HG03196 (cell line): ENCODE measurements at regions not wholly inside any gene's neighbourhood (a gene's known extent, or its start where the extent isn't known, plus 50 kb on each side); places are given as distances from the start of the nearest gene placed in this dataset.

Experiments used
- ATAC-seq: cut with Tn5 transposase; IDR thresholded peaks from one replicate; pipeline ENCODE4 v1.9.1; 2021; ENCODE audit not compliant: unreplicated experiment

GRCh38 chr3:82054849-82055248, 293.4 kb upstream of the GBE1 start:
- no peak for ATAC-seq

DNA sequence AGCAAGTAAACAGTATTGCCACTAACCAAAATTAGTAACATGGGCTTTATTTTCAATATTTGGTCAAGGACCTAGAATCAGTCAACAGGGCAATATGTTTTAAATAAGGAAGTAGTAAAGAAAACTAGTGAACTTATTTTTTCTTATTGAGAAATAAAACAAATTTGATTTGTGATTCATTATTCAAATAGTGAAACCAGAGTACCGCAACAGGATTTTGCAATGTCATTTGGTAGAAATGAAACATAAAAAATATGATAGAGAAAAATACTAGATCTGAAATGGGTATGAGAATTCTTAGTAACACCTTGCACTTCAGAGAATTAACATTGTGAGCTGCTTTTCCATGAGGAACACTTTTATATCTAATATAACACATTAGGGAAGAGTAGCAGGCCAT, 291.8 kb upstream of the GBE1 start:
- no peak for ATAC-seq

DNA sequence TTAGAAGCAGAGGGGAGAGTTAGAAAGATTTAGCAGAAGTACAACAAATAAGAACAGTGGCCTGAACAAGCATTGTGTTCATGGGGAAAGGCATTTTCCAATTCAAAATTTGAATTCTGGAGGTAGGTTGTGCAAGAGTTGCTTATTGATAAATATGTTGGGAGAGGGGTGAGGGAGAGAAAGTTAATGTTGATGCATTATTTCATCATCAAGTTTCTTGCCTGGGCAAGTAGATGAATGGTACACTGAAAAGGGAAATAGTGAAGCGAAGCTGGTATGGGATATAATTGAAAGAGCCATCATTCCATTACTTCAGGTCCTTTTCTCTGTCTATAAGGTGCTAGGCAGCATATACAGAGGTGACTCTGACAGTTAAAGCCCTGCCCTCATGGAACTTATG, 288.9 kb upstream of the GBE1 start:
- ATAC-seq: no peak

- ATAC-seq: no peak
Observed at GRCh38 chr3:82048711-82049110, 287.3 kb upstream of the GBE1 start.

DNA sequence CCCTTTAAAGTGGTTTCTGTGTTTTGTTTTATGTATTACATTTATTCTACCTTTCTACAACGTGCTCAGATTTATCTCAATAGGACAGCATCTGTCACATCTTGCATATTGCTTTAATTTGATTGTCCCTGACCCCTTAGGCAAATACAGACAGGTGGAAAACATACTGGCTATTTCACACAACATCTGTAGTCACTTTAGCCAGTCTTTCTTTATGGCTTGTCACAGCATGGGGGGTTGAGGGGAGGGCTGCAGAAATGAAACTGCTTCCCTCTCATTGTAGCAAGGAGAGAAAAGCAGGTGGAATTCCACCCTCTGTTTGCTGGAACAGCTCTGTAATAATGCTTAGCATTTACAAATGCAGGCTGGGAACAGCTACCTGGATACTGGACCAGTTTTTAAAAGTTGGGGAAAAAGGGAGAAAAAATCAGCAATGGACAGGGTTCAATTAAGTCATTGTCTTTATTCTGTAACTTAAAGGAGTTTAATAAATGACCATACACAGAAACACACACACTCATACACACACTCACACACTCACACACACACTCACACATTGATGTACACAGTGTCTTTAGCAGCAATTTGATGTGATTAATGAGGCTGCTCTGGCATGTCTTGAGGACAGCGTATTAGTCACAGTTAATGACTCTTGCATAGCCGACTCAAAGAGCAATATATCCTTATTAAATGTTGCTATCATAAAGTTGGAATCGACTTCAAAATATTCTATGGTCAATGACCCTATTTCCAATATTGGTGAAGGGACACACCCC, 283.7 kb upstream of the GBE1 start:
- no peak for ATAC-seq

DNA sequence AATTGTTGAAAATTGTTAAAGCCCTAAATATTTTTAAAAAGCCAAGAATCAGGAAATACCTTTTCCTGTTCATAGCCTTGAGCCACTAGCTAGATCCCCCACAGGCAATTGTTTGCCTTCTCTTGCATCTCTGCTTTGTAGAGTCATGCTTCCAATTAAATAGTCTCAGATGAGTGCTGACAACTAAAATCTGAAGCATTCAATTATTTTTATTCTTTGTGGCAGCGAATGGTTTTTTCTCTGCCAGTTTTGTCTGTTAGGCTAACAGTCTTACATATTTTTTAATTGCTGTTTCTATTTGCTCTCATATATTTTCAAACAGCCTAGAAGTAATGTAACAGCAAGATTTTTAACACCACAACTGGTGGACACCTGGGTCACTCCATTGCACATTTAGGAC, 277.1 kb upstream of the GBE1 start:
- no peak for ATAC-seq

DNA sequence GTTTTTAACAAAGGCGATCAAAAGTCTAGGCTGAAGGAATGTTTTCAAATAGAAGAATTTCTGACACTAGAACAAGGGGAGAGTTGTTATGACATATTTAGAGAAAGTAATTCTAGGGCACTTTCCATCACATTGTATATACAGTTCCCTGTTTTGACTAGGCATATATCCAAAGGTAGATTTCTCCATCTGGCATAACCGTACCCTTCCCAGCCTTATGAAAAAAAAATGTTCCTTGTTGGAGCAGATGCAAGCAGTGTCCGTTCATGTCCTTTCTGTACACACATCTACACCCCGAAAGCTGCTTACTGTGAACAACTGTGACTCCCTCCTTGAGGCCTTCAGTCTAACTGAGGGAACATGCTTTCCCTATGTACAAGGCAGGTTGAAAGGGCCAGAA, 271.7 kb upstream of the GBE1 start:
- ATAC-seq: no peak

DNA sequence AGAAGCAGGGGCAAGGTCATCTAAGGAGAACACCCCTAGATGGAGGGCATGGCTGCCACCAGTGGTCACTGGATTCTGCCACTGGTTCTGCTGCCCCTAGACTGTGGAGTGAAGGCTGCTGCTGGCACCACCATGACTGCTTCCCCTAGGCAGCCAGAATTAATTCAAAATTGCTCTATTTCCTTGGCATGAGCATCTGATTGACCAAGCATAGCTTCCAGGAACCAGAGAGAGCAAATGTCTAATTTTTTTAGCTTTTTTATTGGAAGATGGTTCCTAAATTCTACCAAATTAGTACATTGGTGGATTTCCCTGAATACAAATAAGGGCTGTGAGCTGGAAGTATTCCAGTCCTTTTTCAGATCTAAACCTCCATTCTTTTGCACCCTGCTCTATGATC, 270.2 kb upstream of the GBE1 start:
- no peak for ATAC-seq

- no peak for ATAC-seq
Observed at GRCh38 chr3:82030916-82031315, 269.5 kb upstream of the GBE1 start.

DNA sequence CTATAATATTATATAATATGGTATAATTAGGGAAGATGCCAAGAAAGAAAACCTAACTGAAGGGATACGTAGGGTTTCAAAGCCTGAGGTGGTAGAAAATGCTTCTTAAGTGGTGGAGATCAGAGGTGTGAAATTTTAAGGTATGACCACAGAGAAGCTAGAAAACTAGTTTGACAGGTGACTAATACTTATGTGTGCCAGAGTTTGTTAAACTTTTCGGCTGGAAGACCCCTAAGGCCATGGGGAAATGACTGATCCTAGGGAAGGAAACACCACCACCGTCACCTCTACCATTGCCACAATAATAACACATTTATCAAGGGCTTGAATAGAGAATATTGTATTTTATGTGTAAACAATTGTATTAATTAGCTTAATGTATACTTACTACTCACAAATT, 261.4 kb upstream of the GBE1 start:
- no peak for ATAC-seq

DNA sequence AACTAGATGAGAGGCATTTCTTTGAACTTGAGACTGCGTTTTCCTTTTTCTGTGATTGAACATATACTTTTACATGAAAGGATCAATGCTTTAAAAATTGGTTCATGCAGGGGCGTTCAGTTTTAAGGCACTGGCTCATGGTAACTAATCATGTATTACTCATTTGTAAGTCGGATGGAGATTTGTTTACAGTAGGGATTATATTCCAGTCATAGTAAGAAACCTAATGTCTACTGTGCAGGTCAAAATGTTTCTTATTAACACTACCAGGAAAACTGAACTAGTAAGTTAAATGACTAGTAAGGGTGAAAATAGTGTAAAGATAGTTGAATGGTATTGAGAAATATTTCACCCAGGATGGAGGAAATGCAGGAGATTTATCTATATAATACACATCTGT, 258.8 kb upstream of the GBE1 start:
- no peak for ATAC-seq

DNA sequence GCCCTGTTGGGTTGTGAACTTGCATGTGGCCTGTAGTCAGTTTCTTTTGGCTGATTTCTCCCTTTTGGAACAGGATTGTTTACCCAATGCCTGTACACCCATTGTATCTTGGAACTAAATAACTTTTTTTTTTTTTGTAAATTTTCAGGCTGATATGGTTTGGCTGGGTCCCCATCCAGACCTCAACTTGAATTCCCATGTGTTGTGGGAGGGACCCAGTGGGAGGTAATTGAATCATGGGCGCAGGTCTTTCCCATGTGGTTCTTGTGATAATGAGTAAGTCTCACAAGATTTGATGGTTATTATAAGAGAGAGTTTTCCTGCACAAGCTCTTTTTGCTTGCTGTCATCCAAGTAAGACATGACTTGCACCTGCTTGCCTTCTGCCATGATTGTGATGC, 253.8 kb upstream of the GBE1 start:
- no peak for ATAC-seq

GRCh38 chr3:82012775-82013174, 251.3 kb upstream of the GBE1 start:
- no peak for ATAC-seq

DNA sequence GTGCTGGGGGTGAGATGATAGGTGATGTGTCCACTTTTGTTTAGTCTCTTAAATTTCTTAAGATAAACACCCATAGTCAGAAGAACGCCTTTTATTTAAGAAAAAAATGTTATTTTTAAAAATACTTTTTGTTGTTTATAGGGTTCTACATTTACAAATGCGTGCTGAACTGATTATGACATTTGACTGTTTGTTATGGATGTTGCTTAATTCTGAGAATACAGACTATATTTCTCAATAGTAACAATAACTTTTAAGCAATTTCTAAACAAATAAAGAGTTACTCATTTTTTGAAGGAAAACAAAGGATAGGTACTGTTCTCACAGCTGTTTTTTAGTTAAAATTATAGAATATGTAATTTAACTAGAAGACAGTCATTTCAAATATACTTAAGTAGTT, 249.9 kb upstream of the GBE1 start:
- no peak for ATAC-seq

- no peak for ATAC-seq
Observed at GRCh38 chr3:82005266-82005665, 243.8 kb upstream of the GBE1 start.

GRCh38 chr3:82004266-82004665, 242.8 kb upstream of the GBE1 start:
- ATAC-seq: no peak

GRCh38 chr3:82002986-82003642, 241.7 kb upstream of the GBE1 start:
- no peak for ATAC-seq

DNA sequence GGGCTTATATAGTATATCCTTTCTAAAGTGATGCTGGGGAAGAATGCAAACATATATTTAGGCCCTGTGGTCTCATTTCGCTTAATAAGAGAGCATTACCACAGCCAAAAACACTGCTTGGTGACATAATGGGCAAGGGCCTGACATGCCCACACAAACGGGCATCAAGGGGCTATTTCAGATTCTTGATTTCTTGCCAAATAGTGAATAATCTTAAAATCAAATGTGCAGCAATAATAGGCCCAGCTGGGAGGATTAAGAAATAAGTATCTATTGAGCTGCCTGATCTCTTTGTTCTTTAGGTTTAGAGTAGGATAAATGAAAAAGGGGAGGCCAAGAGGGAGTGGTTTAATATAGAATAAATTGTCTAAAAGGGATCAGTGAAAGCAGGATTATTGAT, 241.0 kb upstream of the GBE1 start:
- no peak for ATAC-seq

DNA sequence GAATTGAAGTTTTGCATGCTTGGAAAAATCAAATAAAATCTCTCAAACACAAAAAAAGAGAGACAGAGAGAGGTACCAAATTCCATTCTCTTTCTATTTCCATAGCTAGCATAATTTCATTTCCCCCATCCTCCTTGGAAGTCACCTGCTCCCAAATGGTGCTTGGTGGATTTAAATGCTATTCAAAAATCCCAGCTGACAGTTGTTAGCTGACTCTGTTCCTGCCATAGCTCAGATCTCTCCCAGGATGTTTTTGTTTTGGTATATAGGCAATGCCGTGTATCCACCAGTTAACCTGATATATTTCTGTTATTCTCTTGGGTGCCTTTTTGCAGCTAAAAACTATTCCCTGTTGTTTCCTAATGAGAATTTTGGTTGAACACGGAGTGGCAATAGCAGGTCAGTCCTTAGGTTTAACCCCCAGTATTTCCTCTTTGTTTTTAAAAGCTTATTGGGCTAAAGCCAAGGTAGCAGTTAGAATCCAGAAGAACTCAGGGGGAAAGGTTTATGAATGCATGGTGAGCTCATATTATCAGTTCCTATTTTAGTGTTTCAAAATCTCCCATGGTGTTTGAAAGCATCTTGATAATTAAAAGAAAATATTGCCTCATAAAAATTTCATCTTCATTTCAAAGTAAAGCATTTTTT, 240.0 kb upstream of the GBE1 start:
- ATAC-seq: no peak

DNA sequence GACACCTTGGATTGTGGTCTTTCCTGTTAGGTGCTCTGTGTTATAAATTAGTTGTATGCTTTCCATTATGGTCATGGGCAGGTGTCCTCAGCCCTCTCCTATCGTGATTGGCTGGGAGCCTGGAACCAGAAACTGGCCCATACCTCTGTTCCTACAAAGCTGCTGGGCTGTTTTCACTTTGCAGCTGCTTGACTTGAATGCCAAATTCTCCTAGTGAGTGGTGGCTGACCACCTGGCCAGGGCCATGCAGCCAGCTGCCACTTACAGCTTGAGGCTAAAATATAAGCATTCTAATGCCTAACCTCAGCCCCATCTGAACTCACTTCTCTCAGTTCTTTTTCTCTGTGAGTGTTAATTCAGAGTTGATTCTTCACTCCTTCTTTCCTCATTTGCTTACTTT, 239.3 kb upstream of the GBE1 start:
- no peak for ATAC-seq

DNA sequence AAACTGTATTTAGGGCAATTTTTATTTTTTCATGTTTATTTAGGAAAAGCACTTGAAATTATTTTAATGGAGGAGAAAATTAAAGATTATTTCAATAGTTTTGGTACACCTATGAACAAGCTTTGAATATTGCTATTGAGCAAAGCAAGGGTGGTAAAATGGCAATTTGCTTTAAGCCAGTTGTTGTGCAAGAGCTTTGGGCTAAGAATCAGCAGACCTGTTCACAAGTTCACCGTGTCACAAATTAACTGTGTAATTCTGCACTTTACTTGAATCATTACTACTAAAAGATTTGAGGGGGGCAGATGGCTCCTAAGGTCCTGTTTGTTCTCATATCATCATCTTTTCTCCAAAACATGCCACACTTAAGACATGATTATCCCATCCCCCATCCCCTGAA, 238.9 kb upstream of the GBE1 start:
- no peak for ATAC-seq

- ATAC-seq: no peak
Observed at GRCh38 chr3:81998907-81999306, 237.5 kb upstream of the GBE1 start.
